GM12878 (cell line): ENCODE measurements at regions not wholly inside any gene's neighbourhood (a gene's known extent, or its start where the extent isn't known, plus 50 kb on each side); places are given as distances from the start of the nearest gene placed in this dataset.

ENCODE experiments used
- ATAC-seq: fragments of 200-7000 bp; cut with Tn5 transposase; 3 replicates; pipeline ENCODE4 v1.9.1; 2020; ENCODE audit warnings: mild to moderate bottlenecking, moderate library complexity
- BruUV-seq: library from RNA; stranded (reverse); fragments of 400-500 nt; replicated peaks from 2 replicates; lab custom pipeline; 2021; lab: Mats Ljungman, UMichigan
- CTCF ChIA-PET: fragments of 300-600 bp; sonication (Branson Sonifier 250); formaldehyde crosslinking; extraction: SDS; loops from one replicate; lab custom pipeline; 2021; ENCODE audit warnings: inconsistent platforms; lab: Yijun Ruan, JAX
- POLR2A ChIA-PET: fragments of 350-600 bp; formaldehyde crosslinking; extraction: SDS; loops from one replicate; lab custom pipeline; 2021; ENCODE audit warnings: inconsistent platforms; lab: Charles Lee
- RAD21 ChIA-PET: fragments of 300-600 bp; sonication (Branson Sonifier 250); formaldehyde crosslinking; loops from one replicate; lab custom pipeline; 2023; ENCODE audit warnings: antibody characterized with exemption; ENCODE audit not compliant: unreplicated experiment; lab: Charles Lee
- SMC1A ChIA-PET: fragments of 300-600 bp; sonication (Branson Sonifier 250); formaldehyde crosslinking; loops from one replicate; lab custom pipeline; 2023; ENCODE audit not compliant: unreplicated experiment, uncharacterized antibody; lab: Charles Lee
- DNase-seq: peaks from one replicate; pipeline ENCODE4 v3.0.0-alpha.2; 2011; ENCODE audit warnings: low read depth, low spot score
- FAIRE-seq: peaks from 3 replicates; lab custom pipeline; 2011; peaks lifted over from hg19 to GRCh38; lab: Jason Lieb, UNC
- H2AFZ ChIP-seq: 2 replicates; pipeline ENCODE4 v1.6.0; 2011; ENCODE audit warnings: low read depth, low read length, control low read depth; ENCODE audit not compliant: control insufficient read depth
- H3K27ac ChIP-seq: 2 replicates; pipeline ENCODE4 v1.5.1; 2011; ENCODE audit warnings: control low read depth; ENCODE audit not compliant: control insufficient read depth, insufficient read depth
- H3K27me3 ChIP-seq, 2 experiments: replicated peaks in 1 of 2; 2 replicates each; pipeline versions ENCODE4 v1.6.0 to v1.6.1; 2011; ENCODE audit warnings: low read length in 1 of 2; ENCODE audit not compliant: control insufficient read depth in 2 of 2, insufficient read depth in 2 of 2
- H3K36me3 ChIP-seq, 2 experiments: 2 replicates each; pipeline ENCODE4 v1.5.1; 2011; ENCODE audit warnings: low read length in 1 of 2; ENCODE audit not compliant: control insufficient read depth in 2 of 2, insufficient read depth in 2 of 2
- H3K4me1 ChIP-seq: 2 replicates; pipeline ENCODE4 v1.6.1; 2011; ENCODE audit warnings: mild to moderate bottlenecking, low read length, moderate library complexity, mixed read lengths; ENCODE audit not compliant: control insufficient read depth, insufficient read depth
- H3K4me2 ChIP-seq: 2 replicates; pipeline ENCODE4 v1.6.0; 2011; ENCODE audit warnings: control low read depth; ENCODE audit not compliant: control insufficient read depth, insufficient read depth
- H3K4me3 ChIP-seq: fragments of 200-600 bp; sonication (generic); 2 replicates; pipeline ENCODE4 v1.5.1; 2016
- H3K79me2 ChIP-seq: 2 replicates; pipeline ENCODE4 v1.6.0; 2011; ENCODE audit warnings: low read length; ENCODE audit not compliant: control insufficient read depth, insufficient read depth
- H3K9ac ChIP-seq: 2 replicates; pipeline ENCODE4 v1.8.0; 2011; ENCODE audit warnings: low read length, control low read depth, mixed read lengths; ENCODE audit not compliant: control insufficient read depth, insufficient read depth
- H3K9me3 ChIP-seq: replicated peaks from 3 replicates; pipeline ENCODE4 v1.5.1; 2011; ENCODE audit warnings: mild to moderate bottlenecking, low read length; ENCODE audit not compliant: control insufficient read depth, insufficient read depth
- H4K20me1 ChIP-seq: 2 replicates; pipeline ENCODE4 v1.6.0; 2011; ENCODE audit not compliant: control insufficient read depth, insufficient read depth
- BRCA1 ChIP-seq: IDR thresholded peaks from 2 replicates; pipeline ENCODE4 v1.6.1; 2011; ENCODE audit warnings: low read depth, low read length, improper control_type of control experiment
- CHD4 ChIP-seq: fragments of 200-600 bp; sonication (generic); IDR thresholded peaks from 2 replicates; pipeline ENCODE4 v1.6.1; 2016; ENCODE audit warnings: mild to moderate bottlenecking
- FOXM1 ChIP-seq: IDR thresholded peaks from 2 replicates; pipeline ENCODE4 v1.6.1; 2012; ENCODE audit warnings: low read depth, mild to moderate bottlenecking, inconsistent platforms, low read length, moderate library complexity
- LARP7 ChIP-seq: fragments of 450-650 bp; IDR thresholded peaks from 2 replicates; pipeline ENCODE4 v1.6.1; 2017; ENCODE audit warnings: mild to moderate bottlenecking
- MTA2 ChIP-seq: fragments of 450-650 bp; IDR thresholded peaks from 2 replicates; pipeline ENCODE4 v1.6.1; 2016; ENCODE audit warnings: low read depth, mild to moderate bottlenecking, moderate library complexity
- NFIC ChIP-seq: IDR thresholded peaks from 2 replicates; pipeline ENCODE4 v1.6.1; 2012; ENCODE audit warnings: low read depth, mild to moderate bottlenecking, inconsistent platforms, low read length, moderate library complexity
- PML ChIP-seq: IDR thresholded peaks from 2 replicates; pipeline ENCODE4 v1.6.1; 2012; ENCODE audit warnings: low read length, inconsistent platforms
- RB1 ChIP-seq: fragments of 450-650 bp; formaldehyde crosslinking; IDR thresholded peaks from 2 replicates; pipeline ENCODE4 v1.6.1; 2017; ENCODE audit warnings: mild to moderate bottlenecking, borderline replicate concordance
- RBBP5 ChIP-seq: fragments of 200-600 bp; sonication (generic); conservative IDR thresholded peaks from 2 replicates; pipeline ENCODE4 v1.6.1; 2016
- SIX5 ChIP-seq: IDR thresholded peaks from 2 replicates; pipeline ENCODE4 v1.6.1; 2011; ENCODE audit warnings: mild to moderate bottlenecking, low read depth, low read length, moderate library complexity; ENCODE audit not compliant: severe bottlenecking
- SRF ChIP-seq, 2 experiments: IDR thresholded peaks; 2 replicates each; pipeline ENCODE4 v1.6.1; 2011; ENCODE audit warnings: low read depth in 2 of 2, low read length in 2 of 2, mild to moderate bottlenecking in 1 of 2, moderate library complexity in 1 of 2
- TCF12 ChIP-seq: IDR thresholded peaks from 2 replicates; pipeline ENCODE4 v1.6.1; 2011; ENCODE audit warnings: low read depth, mild to moderate bottlenecking, low read length
- WGBS: methylation state at CpG from one replicate; pipeline ENCODE4 v1.1.6; 2016; ENCODE audit warnings: low lambda C conversion rate; ENCODE audit not compliant: insufficient replicate concordance, insufficient coverage; ENCODE audit errors: missing lambda C conversion rate; 5-methylcytosine and 5-hydroxymethylcytosine counted together
- in situ Hi-C: fragments of 300-500 bp; cut with MboI; formaldehyde crosslinking; loops from 9 replicates; pipeline ENCODE4 v1.14.3; 2018; ENCODE audit warnings: mixed read lengths
- intact Hi-C: fragments of 100-400 bp; cut with micrococcal nuclease; formaldehyde crosslinking; loops from one replicate; pipeline ENCODE4 v1.14.2; 2022; ENCODE audit not compliant: unreplicated experiment
- TF ChIP-seq, protein P1 (sequence below): IDR thresholded peaks from 2 replicates; pipeline ENCODE4 v1.6.1; 2012; ENCODE audit warnings: low read depth, low read length, improper control_type of control experiment
- TF ChIP-seq, protein P2 (sequence below): fragments of 450-650 bp; IDR thresholded peaks from 2 replicates; pipeline ENCODE4 v1.6.1; 2017; ENCODE audit warnings: mild to moderate bottlenecking, moderate library complexity

DNA sequence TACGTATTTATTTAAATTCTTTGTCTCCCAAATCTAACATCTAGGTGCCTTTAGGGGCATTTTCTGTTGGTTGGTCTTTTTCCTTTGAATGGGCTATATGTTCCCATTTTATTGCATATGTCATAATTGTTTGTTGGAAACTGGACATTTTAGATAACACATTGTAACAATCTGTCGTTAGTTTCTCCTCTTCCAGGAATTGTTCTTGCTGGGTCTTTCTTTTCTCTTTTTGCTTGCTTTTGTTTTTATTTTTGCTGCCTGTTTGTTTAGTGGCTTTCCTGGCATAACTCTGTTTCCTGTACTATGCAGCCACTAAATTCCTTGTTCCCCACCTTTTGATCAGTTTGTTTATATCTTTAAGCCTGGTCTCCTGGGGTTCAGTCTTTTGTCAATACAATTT lies 244.3 kb upstream of the RTL1 start:
- Histone ChIP-seq H3K36me3 (no peaks in the 10 kb centered on the region), H3K4me2 (no peak overlapping the region), H3K27ac (no peak overlapping the region), H4K20me1 (no peaks in the 10 kb centered on the region), H3K9me3 (no peaks in the 10 kb centered on the region; the same call in 2 of the 3 replicates), H2AFZ (no peak overlapping the region), H3K79me2 (no peaks in the 10 kb centered on the region), H3K27me3 (no peaks in the 10 kb centered on the region), H3K4me1 (no peaks in the 10 kb centered on the region), H3K4me3 (no peak overlapping the region), H3K9ac (no peak overlapping the region)
- BruUV-seq: no TSS peak
- DNase-seq (no peak), FAIRE-seq (no peak), ATAC-seq (no peak)
- in situ Hi-C loops (no loop called here), intact Hi-C loops (no loop called here)
- ChIA-PET RAD21 (no interaction called here), CTCF (no interaction called here), POLR2A (no interaction called here), SMC1A (no interaction called here)
- TF ChIP-seq BRCA1 (no peak), SIX5 (no peak), LARP7 (no peak), PML (no peak), RB1 (no peak), NFIC (no peak)
- TF ChIP-seq, protein P1, sequence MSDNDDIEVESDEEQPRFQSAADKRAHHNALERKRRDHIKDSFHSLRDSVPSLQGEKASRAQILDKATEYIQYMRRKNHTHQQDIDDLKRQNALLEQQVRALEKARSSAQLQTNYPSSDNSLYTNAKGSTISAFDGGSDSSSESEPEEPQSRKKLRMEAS: no peak
- 2% methylated on average over 2 of the region's 2 CpGs for WGBS

DNA sequence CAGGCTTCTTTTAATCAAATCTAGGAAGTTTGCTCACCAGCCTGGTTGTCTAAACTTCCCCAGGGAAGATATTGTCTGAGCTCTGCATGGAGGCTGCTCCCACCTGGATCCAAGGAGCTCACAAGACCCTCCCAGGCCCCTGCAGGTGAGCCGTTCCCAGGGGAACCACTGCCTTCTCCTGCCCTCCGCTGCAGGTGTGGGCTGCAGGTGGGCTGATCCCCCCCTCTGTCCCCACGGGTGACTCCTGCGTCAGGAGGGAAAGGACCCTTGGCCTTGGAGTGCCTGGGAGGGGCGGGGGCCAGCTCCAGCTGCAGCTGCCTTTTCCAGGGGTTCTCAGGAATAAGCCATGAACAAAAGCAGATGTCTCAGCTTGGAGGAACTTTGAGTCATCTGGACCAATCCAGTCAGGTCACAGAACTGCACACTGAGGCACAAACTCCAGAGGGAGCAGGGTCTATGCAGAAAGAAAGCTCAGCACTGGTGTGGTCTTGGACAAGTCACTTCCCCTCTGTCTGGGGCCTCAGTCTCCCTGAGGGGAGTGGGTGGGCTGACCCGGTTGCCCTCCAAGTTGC lies 246.6 kb upstream of the RTL1 start:
- H3K36me3 ChIP-seq: no peaks in the 10 kb centered on the region
- H3K27ac ChIP-seq: no peak overlapping the region
- no peak overlapping the region for H3K4me3 ChIP-seq
- WGBS: 39% methylated on average over 6 of the region's 6 CpGs
- no peaks in the 10 kb centered on the region for H4K20me1 ChIP-seq
- H3K9ac ChIP-seq: no peak overlapping the region
- no peaks in the 10 kb centered on the region for H3K79me2 ChIP-seq
- in situ Hi-C loops: no loop called here
- CTCF ChIA-PET: no interaction called here
- no peak overlapping the region for H2AFZ ChIP-seq
- no peaks in the 10 kb centered on the region for H3K27me3 ChIP-seq
- POLR2A ChIA-PET: no interaction called here
- ATAC-seq (no peak), DNase-seq (no peak), FAIRE-seq (no peak)
- no TSS peak for BruUV-seq
- no peaks in the 10 kb centered on the region for H3K4me1 ChIP-seq
- H3K4me2 ChIP-seq: no peak overlapping the region
- RAD21 ChIA-PET: no interaction called here
- SMC1A ChIA-PET: no interaction called here
- H3K9me3 ChIP-seq: no peaks in the 10 kb centered on the region; the same call in 2 of the 3 replicates
- intact Hi-C loops: no loop called here
- TF ChIP-seq FOXM1 (no peak), MTA2 (no peak), TCF12 (no peak), SRF (IDR thresholded peaks at IDR 0.05; ENCODE audit: low read depth in 2 of 2, low read length in 2 of 2) (no peak), RBBP5 (no peak), CHD4 (no peak)
- TF ChIP-seq, protein P2, sequence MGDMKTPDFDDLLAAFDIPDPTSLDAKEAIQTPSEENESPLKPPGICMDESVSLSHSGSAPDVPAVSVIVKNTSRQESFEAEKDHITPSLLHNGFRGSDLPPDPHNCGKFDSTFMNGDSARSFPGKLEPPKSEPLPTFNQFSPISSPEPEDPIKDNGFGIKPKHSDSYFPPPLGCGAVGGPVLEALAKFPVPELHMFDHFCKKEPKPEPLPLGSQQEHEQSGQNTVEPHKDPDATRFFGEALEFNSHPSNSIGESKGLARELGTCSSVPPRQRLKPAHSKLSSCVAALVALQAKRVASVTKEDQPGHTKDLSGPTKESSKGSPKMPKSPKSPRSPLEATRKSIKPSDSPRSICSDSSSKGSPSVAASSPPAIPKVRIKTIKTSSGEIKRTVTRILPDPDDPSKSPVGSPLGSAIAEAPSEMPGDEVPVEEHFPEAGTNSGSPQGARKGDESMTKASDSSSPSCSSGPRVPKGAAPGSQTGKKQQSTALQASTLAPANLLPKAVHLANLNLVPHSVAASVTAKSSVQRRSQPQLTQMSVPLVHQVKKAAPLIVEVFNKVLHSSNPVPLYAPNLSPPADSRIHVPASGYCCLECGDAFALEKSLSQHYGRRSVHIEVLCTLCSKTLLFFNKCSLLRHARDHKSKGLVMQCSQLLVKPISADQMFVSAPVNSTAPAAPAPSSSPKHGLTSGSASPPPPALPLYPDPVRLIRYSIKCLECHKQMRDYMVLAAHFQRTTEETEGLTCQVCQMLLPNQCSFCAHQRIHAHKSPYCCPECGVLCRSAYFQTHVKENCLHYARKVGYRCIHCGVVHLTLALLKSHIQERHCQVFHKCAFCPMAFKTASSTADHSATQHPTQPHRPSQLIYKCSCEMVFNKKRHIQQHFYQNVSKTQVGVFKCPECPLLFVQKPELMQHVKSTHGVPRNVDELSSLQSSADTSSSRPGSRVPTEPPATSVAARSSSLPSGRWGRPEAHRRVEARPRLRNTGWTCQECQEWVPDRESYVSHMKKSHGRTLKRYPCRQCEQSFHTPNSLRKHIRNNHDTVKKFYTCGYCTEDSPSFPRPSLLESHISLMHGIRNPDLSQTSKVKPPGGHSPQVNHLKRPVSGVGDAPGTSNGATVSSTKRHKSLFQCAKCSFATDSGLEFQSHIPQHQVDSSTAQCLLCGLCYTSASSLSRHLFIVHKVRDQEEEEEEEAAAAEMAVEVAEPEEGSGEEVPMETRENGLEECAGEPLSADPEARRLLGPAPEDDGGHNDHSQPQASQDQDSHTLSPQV: no peak
